ENCODE measurements at regions not wholly inside any gene's neighbourhood (a gene's known extent, or its start where the extent isn't known, plus 50 kb on each side); places are given as distances from the start of the nearest gene placed in this dataset.

DNA sequence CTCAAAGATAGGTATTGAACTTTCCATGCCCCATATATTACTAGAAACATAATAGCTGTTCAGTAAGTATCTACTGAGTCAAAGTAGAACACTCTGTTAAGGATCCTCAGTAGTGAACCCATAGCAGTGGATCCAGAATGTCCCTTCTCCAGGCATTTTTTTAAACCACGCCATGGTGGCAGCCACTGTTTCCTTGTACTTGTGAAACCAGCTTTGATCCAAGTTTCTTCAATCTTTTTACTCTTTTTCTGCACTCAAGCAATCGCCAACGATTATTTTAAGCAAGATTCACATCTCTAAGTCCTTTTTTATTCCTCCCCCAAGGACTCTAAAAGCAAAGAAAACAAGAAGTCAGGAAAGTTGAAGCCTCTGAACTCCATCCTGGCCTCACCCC lies 291.2 kb upstream of the SLC14A2 start:
- peak overlapping the region; percentile 35 to 73 (median 44) for H3K27ac ChIP-seq

GRCh38 chr18:45324495-45325113 lies 290.7 kb upstream of the SLC14A2 start:
- no peaks in the 10 kb centered on the region for H3K36me3 ChIP-seq
- peak overlapping the region in 1 of 3 donors; percentile 13 for H3K4me3 ChIP-seq
- TF ChIP-seq POLR2A (IDR thresholded peaks at IDR 0.05) (peak; percentile 61), CTCF (IDR thresholded peaks at IDR 0.05) (no peak)
- peak; percentile 68 to 80 (median 78) for DNase-seq
- peak overlapping the region; percentile 44 to 73 (median 59) for H3K27ac ChIP-seq
- no peaks in the 10 kb centered on the region for H3K9me3 ChIP-seq
- H3K27me3 ChIP-seq: no peaks in the 10 kb centered on the region
- WGBS (ENCODE audit: insufficient coverage, low coverage, low lambda C conversion rate, missing lambda C conversion rate): 15% methylated on average over 10 of the region's 10 CpGs
- peak; percentile 71 to 87 (median 79) for ATAC-seq
- intact Hi-C loops (cut with DNase I): loop anchor here in 1 of 2 donors (10.0 kb wide), 1 partner anchor 50 kb away; no protein-coding TSS in a partner anchor
- H3K4me1 ChIP-seq: peaks cover 0 to 28% (median 18%) of the 10 kb centered on the region in 4 donors

More for the DNA sequence above, 291.2 kb upstream of the SLC14A2 start:
- no peaks in the 10 kb centered on the region for H3K36me3 ChIP-seq
- TF ChIP-seq CTCF (IDR thresholded peaks at IDR 0.05) (no peak), POLR2A (IDR thresholded peaks at IDR 0.05) (no peak)
- 61% methylated on average over 3 of the region's 3 CpGs for WGBS (ENCODE audit: insufficient coverage, low coverage, low lambda C conversion rate, missing lambda C conversion rate)
- H3K9me3 ChIP-seq: no peaks in the 10 kb centered on the region
- ATAC-seq (no peak), DNase-seq (no peak)
- H3K4me1 ChIP-seq: peaks cover 0 to 28% (median 18%) of the 10 kb centered on the region in 4 donors
- H3K4me3 ChIP-seq: no peak overlapping the region
- intact Hi-C loops (cut with DNase I): loop anchor here in 1 of 2 donors (10.0 kb wide), 1 partner anchor 49 kb away; no protein-coding TSS in a partner anchor
- H3K27me3 ChIP-seq: no peaks in the 10 kb centered on the region

- Histone ChIP-seq H3K27ac (peak overlapping the region in 2 of 3 donors; percentile 44 to 73), H3K4me3 (no peak overlapping the region), H3K9me3 (no peaks in the 10 kb centered on the region), H3K36me3 (no peaks in the 10 kb centered on the region), H3K4me1 (peaks cover 0 to 25% (median 15%) of the 10 kb centered on the region in 4 donors), H3K27me3 (no peaks in the 10 kb centered on the region)
- DNase-seq: no peak
- no peak for TF ChIP-seq CTCF (IDR thresholded peaks at IDR 0.05)
- TF ChIP-seq POLR2A (IDR thresholded peaks at IDR 0.05): no peak
- no peak for ATAC-seq
- intact Hi-C loops (cut with DNase I): loop anchor here in 1 of 2 donors (10.0 kb wide), 1 partner anchor 51 kb away; no protein-coding TSS in a partner anchor
- 80% methylated on average over 1 of the region's 1 CpG for WGBS (ENCODE audit: insufficient coverage, low coverage, low lambda C conversion rate, missing lambda C conversion rate)
Measured at GRCh38 chr18:45325778-45326177, 289.5 kb upstream of the SLC14A2 start.

- Histone ChIP-seq H3K27me3 (no peaks in the 10 kb centered on the region), H3K4me3 (no peak overlapping the region), H3K9me3 (no peaks in the 10 kb centered on the region), H3K36me3 (no peaks in the 10 kb centered on the region), H3K4me1 (peaks cover 0 to 20% (median 12%) of the 10 kb centered on the region in 4 donors), H3K27ac (peak overlapping the region in 1 of 3 donors; percentile 73)
- DNase-seq: peak in 1 of 3 donors; percentile 23
- intact Hi-C loops (cut with DNase I): loop anchor here in 1 of 2 donors (10.0 kb wide), 1 partner anchor 52 kb away; no protein-coding TSS in a partner anchor
- TF ChIP-seq CTCF (IDR thresholded peaks at IDR 0.05): no peak
- no peak for TF ChIP-seq POLR2A (IDR thresholded peaks at IDR 0.05)
- 43% methylated on average over 1 of the region's 2 CpGs for WGBS (ENCODE audit: insufficient coverage, low coverage, low lambda C conversion rate, missing lambda C conversion rate)
- ATAC-seq: peak; percentile 19 to 43 (median 28)
Measured at GRCh38 chr18:45326505-45326904, 288.8 kb upstream of the SLC14A2 start.

All from right lobe of liver (tissue), 6 donors.